ENCODE measurements at regions not wholly inside any gene's neighbourhood (a gene's known extent, or its start where the extent isn't known, plus 50 kb on each side); places are given as distances from the start of the nearest gene placed in this dataset.

- TF ChIP-seq GATA2 (IDR thresholded peaks at IDR 0.05; ENCODE audit: low read depth, low read length) (no peak), GATA3 (IDR thresholded peaks at IDR 0.05; ENCODE audit: low read depth, low read length) (no peak)
Measured at GRCh38 chr2:31813016-31813415, 197.8 kb downstream of the MEMO1 start.

DNA sequence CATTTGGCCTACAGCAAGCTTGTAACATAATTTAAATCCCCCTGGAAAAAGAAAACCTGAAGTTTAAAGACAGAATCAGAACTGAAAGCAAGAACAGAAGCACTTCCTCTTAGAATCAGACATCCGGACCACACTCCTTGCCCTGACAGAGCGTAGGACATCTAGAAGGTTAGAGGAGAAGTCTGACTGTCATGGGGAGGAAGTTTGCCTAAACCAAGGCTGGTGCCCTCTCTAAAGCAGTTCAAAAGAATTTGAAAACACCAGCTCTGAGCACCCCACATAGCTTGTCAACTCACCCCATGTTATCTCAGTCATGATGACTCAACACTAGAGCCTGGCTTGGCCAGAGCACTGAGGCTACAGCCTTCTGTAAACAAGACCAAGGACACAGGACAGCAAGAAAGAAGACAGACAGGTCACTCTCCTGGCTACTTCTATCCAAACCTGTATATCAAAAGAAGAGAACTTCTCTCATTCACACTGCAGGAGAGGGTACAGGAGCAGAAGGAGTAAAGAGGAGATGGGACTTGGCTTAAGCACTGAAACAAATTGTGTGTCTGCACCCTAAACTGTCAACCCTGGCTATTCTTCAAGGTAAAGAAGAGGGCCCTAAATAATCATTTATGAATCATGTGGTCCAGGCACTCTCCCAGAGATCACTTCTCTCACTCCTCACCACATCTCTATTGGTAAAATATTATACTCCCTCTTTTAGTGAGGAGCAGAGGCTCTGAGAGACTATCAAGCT is 198.6 kb downstream of the MEMO1 start:
- TF ChIP-seq GATA3 (IDR thresholded peaks at IDR 0.05; ENCODE audit: low read depth, low read length) (no peak), GATA2 (IDR thresholded peaks at IDR 0.05; ENCODE audit: low read depth, low read length) (no peak)

- TF ChIP-seq GATA2 (IDR thresholded peaks at IDR 0.05; ENCODE audit: low read depth, low read length) (no peak), GATA3 (IDR thresholded peaks at IDR 0.05; ENCODE audit: low read depth, low read length) (no peak)
Measured at GRCh38 chr2:31811482-31811881, 199.3 kb downstream of the MEMO1 start.

- TF ChIP-seq GATA2 (IDR thresholded peaks at IDR 0.05; ENCODE audit: low read depth, low read length) (no peak), GATA3 (IDR thresholded peaks at IDR 0.05; ENCODE audit: low read depth, low read length) (no peak)
Measured at GRCh38 chr2:31810200-31810917, 200.4 kb downstream of the MEMO1 start.

GRCh38 chr2:31805688-31806087 is 205.1 kb downstream of the MEMO1 start:
- TF ChIP-seq GATA2 (IDR thresholded peaks at IDR 0.05; ENCODE audit: low read depth, low read length) (no peak), GATA3 (IDR thresholded peaks at IDR 0.05; ENCODE audit: low read depth, low read length) (no peak)

GRCh38 chr2:31802711-31803110 is 208.1 kb downstream of the MEMO1 start:
- no peak for TF ChIP-seq GATA2 (IDR thresholded peaks at IDR 0.05; ENCODE audit: low read depth, low read length)
- no peak for TF ChIP-seq GATA3 (IDR thresholded peaks at IDR 0.05; ENCODE audit: low read depth, low read length)

- TF ChIP-seq GATA2 (IDR thresholded peaks at IDR 0.05; ENCODE audit: low read depth, low read length) (no peak), GATA3 (IDR thresholded peaks at IDR 0.05; ENCODE audit: low read depth, low read length) (no peak)
Measured at GRCh38 chr2:31788273-31788672, 207.5 kb upstream of the SRD5A2 start.

DNA sequence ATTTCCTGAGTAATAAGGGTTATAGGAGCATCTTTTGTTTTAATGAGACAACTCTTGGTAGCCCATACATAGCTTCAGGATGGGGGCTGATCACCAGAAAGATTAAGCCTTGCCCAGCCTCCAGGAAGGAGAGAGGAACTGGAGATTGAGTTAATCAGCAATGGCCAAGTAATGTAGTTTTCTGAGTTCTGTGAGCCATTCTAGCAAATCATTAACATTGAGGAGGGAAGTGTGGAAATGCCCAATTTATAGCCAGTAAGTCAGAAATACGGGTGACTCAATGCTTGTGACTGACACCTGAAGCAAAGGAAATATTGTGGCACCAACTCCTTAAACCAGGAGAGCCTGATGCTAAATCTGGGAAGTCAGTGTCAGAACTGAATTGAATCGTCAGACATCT is 205.1 kb upstream of the SRD5A2 start:
- no peak for TF ChIP-seq GATA2 (IDR thresholded peaks at IDR 0.05; ENCODE audit: low read depth, low read length)
- TF ChIP-seq GATA3 (IDR thresholded peaks at IDR 0.05; ENCODE audit: low read depth, low read length): no peak

DNA sequence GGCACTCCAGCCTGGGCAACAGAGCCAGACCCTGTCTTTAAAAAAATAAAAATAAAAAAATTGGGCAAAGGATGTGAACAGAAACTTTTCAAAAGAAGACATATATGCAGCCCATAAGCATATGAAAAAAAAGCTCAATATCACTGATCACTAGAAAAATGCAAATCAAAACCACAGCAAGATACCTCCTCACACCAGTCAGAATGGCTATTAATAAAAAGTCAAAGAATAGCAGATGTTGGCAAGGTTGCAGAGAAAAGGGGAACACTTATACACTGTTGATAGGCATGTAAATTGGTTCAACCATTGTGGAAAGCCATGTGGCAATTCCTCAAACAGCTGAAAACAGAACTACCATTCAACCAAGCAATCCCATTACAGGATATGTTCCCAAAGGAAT is 204.1 kb upstream of the SRD5A2 start:
- TF ChIP-seq GATA3 (IDR thresholded peaks at IDR 0.05; ENCODE audit: low read depth, low read length) (no peak), GATA2 (IDR thresholded peaks at IDR 0.05; ENCODE audit: low read depth, low read length) (no peak)

DNA sequence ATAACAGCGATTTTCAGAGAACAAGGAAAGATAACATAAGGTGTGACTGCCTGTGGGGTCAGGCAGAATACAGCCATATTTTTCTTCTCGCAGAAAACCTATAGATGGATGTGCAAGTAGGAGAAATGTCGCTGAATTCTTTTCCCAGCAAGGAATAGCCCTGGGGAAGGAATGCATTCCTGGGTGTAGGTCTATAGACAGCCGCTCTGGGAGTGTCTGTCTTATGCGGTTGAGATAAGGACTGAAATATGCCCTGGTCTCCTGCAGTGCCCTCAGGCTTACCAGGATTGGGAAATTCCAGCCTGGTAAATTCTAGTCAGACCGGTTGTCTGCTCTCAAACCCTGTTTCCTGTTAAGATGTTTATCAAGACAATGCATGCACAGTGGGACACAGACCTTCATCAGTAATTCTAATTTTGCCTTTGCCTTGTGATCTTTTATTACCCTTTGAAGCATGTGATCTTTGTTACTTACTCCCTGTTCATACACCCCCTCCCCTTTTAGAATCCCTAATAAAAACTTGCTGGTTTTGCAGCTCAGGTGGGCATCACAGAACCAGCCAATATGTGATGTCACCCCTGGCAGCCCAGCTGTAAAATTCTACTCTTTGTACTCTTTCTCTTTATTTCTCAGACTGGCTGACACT is 202.8 kb upstream of the SRD5A2 start:
- TF ChIP-seq GATA2 (IDR thresholded peaks at IDR 0.05; ENCODE audit: low read depth, low read length): 0 out of 2 replicates have a peak, but pooled peaks have one; percentile 25

DNA sequence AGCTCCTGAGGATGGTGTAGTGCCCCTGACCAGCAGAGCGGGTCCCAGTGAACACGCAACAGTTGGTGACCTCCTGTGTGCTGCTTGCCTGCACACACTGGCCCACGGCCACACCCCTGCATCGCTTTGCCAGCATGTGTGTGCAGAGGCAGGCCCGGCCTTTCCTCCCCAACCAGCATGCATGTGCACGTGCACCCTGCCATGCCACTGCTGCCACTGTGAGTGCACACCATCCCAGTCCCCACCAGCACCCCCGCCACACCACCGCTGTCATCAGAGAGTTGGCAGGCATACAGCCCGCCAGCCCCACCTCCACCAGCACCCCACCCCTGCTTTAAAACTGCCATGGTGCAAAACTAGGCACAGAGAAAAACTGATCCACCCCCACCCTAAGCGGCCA is 197.4 kb upstream of the SRD5A2 start:
- TF ChIP-seq GATA2 (IDR thresholded peaks at IDR 0.05; ENCODE audit: low read depth, low read length) (no peak), GATA3 (IDR thresholded peaks at IDR 0.05; ENCODE audit: low read depth, low read length) (no peak)

- TF ChIP-seq GATA2 (IDR thresholded peaks at IDR 0.05; ENCODE audit: low read depth, low read length) (peak; percentile 41; the same call in 1 of the 2 replicates), GATA3 (IDR thresholded peaks at IDR 0.05; ENCODE audit: low read depth, low read length) (no peak)
Measured at GRCh38 chr2:31770741-31771140, 190.0 kb upstream of the SRD5A2 start.

GRCh38 chr2:31765078-31765945 is 184.6 kb upstream of the SRD5A2 start:
- TF ChIP-seq GATA2 (IDR thresholded peaks at IDR 0.05; ENCODE audit: low read depth, low read length) (no peak), GATA3 (IDR thresholded peaks at IDR 0.05; ENCODE audit: low read depth, low read length) (no peak)

GRCh38 chr2:31764169-31764568 is 183.4 kb upstream of the SRD5A2 start:
- TF ChIP-seq GATA3 (IDR thresholded peaks at IDR 0.05; ENCODE audit: low read depth, low read length) (no peak), GATA2 (IDR thresholded peaks at IDR 0.05; ENCODE audit: low read depth, low read length) (no peak)
